ENCODE measurements at regions not wholly inside any gene's neighbourhood (a gene's known extent, or its start where the extent isn't known, plus 50 kb on each side); places are given as distances from the start of the nearest gene placed in this dataset.

- DNase-seq, result no peak
- Histone ChIP-seq H3K4me3 (ENCODE audit: low read depth, low read length) (no peak overlapping the region), H3K9me3 (no peaks in the 10 kb centered on the region), H3K4me1 (no peaks in the 10 kb centered on the region), H3K36me3 (no peaks in the 10 kb centered on the region), H3K27me3 (no peaks in the 10 kb centered on the region)
- TF ChIP-seq CTCF (IDR thresholded peaks at IDR 0.05; ENCODE audit: low read depth, low read length), result no peak
These were observed 70.2 kb downstream of the PPP1R2C start for GRCh38 chrX:42707742-42708141.

- H3K36me3 ChIP-seq, result no peaks in the 10 kb centered on the region
- no peak overlapping the region for H3K4me3 ChIP-seq (ENCODE audit: low read depth, low read length)
- H3K9me3 ChIP-seq, result no peaks in the 10 kb centered on the region
- TF ChIP-seq CTCF (IDR thresholded peaks at IDR 0.05; ENCODE audit: low read depth, low read length), result no peak
- no peaks in the 10 kb centered on the region for H3K4me1 ChIP-seq
- no peaks in the 10 kb centered on the region for H3K27me3 ChIP-seq
- DNase-seq, result no peak
These were observed 73.5 kb downstream of the PPP1R2C start for GRCh38 chrX:42704454-42704853.

- no peak for TF ChIP-seq CTCF (IDR thresholded peaks at IDR 0.05; ENCODE audit: low read depth, low read length)
- Histone ChIP-seq H3K4me3 (ENCODE audit: low read depth, low read length) (no peak overlapping the region), H3K27me3 (no peaks in the 10 kb centered on the region), H3K36me3 (no peaks in the 10 kb centered on the region), H3K4me1 (no peaks in the 10 kb centered on the region), H3K9me3 (no peaks in the 10 kb centered on the region)
- DNase-seq, result no peak
These were observed 80.4 kb downstream of the PPP1R2C start for GRCh38 chrX:42697544-42697943.

GRCh38 chrX:42696536-42697124 lies 81.3 kb downstream of the PPP1R2C start:
- no peaks in the 10 kb centered on the region for H3K36me3 ChIP-seq
- no peak for TF ChIP-seq CTCF (IDR thresholded peaks at IDR 0.05; ENCODE audit: low read depth, low read length)
- no peak overlapping the region for H3K4me3 ChIP-seq (ENCODE audit: low read depth, low read length)
- no peaks in the 10 kb centered on the region for H3K27me3 ChIP-seq
- no peak for DNase-seq
- H3K4me1 ChIP-seq, result no peaks in the 10 kb centered on the region
- no peaks in the 10 kb centered on the region for H3K9me3 ChIP-seq

- Histone ChIP-seq H3K36me3 (no peaks in the 10 kb centered on the region), H3K4me1 (no peaks in the 10 kb centered on the region), H3K4me3 (ENCODE audit: low read depth, low read length) (no peak overlapping the region), H3K27me3 (no peaks in the 10 kb centered on the region), H3K9me3 (no peaks in the 10 kb centered on the region)
- TF ChIP-seq CTCF (IDR thresholded peaks at IDR 0.05; ENCODE audit: low read depth, low read length), result no peak
- DNase-seq, result no peak
These were observed 82.1 kb downstream of the PPP1R2C start for GRCh38 chrX:42695800-42696358.

GRCh38 chrX:42694260-42694815 lies 83.6 kb downstream of the PPP1R2C start:
- H3K4me1 ChIP-seq, result no peaks in the 10 kb centered on the region
- no peak for DNase-seq
- no peaks in the 10 kb centered on the region for H3K36me3 ChIP-seq
- TF ChIP-seq CTCF (IDR thresholded peaks at IDR 0.05; ENCODE audit: low read depth, low read length), result no peak
- no peaks in the 10 kb centered on the region for H3K27me3 ChIP-seq
- no peaks in the 10 kb centered on the region for H3K9me3 ChIP-seq
- H3K4me3 ChIP-seq (ENCODE audit: low read depth, low read length), result no peak overlapping the region
